HG03457 (cell line): ENCODE measurements at regions not wholly inside any gene's neighbourhood (a gene's known extent, or its start where the extent isn't known, plus 50 kb on each side); places are given as distances from the start of the nearest gene placed in this dataset.
"Not testable (repeated sequence)": the region's sequence is repeated elsewhere in the genome, so short reads cannot be mapped to it uniquely, and the experiment has no call there.

Source experiments
- ATAC-seq: cut with Tn5 transposase; IDR thresholded peaks from one replicate; pipeline ENCODE4 v1.9.1; 2021; ENCODE audit warnings: moderate number of reproducible peaks; ENCODE audit not compliant: unreplicated experiment

DNA sequence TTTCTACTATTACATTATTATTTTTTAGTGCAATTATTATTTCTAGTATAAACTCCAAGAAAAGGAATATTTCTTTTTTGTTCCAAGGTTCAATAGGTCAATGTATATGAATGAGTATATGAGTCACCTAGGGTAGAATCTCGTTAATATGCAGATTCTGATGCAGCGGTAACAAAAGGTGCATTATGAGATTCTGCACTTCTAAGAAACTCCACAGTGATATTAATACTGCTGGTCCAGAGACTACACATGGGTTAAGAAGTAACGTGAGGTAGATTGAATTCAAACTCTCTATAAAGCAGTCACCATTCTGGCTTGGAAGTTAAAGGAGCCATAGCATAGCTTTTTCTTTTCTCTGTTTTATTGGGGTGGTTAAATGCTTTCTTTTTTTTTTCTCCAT lies 596.2 kb upstream of the TBL1XR1 start:
- ATAC-seq = no peak

GRCh38 chr3:177795216-177795615 lies 597.9 kb upstream of the TBL1XR1 start:
- no peak for ATAC-seq

DNA sequence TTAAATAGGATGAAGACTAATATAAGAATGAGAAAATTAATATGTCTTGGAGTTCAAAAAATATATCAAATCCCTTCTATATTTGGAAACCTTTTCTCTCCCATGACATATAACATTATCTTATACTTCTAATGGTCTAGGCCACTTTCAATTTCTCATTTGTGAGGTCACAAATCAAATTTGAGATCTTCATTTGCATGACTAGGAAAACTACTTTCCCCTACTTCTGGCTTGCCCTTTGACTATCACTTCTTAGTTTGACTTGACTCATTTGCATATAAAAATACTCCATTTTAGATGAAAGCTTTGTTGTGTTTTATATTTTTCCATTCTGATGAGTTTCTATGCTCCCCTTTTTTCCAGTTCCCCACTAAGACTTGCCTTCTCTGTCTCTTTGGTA lies 598.6 kb upstream of the TBL1XR1 start:
- ATAC-seq = no peak

DNA sequence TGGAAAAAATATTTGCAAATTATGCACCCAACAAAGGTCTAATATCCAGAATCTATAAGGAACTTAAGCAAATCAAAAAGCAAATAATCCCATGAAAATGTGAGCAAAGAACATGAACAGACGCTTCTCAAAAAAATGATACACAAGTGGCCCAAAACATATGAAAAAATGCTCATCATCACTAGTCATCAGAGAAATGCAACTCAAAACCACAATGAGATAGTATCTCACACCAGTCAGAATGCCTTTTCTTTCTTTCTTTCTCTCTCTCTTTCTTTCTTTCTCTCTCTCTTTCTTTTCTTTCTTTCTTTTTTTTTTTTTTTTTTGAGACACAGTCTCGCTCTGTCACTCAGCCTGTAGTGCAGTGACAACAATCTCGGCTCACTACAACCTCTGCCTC lies 602.9 kb upstream of the TBL1XR1 start:
- not testable (repeated sequence) for ATAC-seq

GRCh38 chr3:177800561-177800960 lies 603.3 kb upstream of the TBL1XR1 start:
- ATAC-seq = no peak

DNA sequence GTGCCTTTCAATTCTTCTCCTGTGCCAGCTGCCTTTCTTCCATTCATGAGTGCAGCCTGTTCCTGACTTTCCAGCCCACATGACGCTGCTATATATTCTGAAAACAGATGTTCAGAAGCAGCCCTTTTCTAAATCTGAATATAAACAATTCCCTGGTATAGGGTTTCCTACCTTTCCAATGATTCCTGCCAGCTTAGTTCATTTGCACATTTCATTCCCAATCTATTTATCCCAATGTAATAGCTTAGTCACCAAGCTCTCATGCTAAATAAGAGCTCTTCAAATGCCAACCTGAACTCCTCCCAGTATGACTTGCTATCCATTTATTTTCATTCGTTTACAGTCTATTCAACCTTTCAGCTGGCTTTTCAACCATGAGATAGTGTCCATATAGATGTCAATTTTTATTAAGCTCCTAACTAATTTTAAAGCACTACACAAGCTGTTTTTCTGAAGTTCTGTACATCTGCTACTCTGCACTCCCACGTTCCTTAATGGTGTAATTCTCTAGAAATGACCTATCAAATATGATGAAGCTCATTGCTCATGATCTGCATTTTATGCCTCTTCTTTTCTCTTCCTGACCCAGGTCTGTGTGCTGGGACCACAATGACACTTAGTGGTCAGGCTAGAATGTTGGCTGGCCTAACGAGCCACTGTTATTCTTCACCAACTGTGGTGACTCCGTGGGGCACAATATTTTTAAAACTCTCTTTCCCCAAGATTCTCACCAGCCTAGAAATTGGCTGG lies 605.0 kb upstream of the TBL1XR1 start:
- ATAC-seq = no peak

DNA sequence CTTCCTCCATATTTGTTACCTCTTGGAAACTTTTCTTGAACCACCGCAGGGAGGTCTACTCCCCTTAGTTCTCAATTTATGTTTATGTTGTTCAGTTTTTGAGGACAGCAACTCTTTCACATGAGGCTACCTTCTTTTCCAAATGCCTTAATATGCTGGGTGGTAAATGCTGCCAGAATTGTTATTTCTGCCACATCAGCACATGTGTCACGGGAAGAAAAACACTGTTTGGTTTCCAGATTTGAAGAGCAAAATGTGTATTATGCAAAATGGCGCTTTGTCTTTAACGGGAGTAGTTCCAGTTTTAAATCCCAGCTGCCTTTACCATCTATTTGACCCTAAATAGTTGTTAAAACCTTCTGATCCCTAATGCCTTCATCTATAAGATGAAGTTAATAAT lies 606.2 kb upstream of the TBL1XR1 start:
- no peak for ATAC-seq

DNA sequence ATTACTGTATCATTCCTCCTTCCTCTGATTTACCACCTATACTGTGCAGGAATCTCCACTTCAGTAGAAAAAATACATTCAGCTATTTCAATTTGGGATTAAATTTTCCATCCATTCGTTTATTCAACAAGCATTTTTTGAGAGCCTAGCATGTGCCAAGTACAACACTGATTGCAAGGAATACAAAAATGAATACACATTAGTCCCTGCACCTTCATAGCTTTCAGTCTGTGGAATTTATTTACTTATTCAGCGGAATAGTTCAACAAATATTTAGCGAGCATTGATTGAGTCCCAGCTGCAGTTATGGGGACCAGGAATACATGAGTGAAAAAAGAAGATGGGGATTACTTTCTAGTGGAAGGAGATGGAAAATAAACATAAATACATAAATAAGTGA lies 606.8 kb upstream of the TBL1XR1 start:
- ATAC-seq = no peak

DNA sequence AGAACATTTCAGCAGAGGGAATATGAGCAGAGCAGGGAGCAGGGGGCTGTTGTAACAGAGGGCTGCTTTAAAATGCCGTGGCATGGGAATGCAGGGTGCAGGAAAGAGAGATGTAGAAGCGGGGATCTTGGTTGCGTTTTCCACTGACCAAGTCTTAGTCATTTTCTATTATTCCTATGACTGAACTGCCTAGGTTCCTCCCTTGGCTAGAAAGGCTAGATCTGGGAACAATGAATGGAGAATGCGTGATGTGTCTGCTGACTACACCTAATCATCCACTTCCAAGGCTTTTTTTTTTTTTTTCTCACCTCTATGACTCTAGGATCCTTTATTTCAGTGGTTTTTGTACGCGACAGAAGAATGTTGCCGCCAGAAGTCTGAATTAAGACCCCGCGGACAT lies 607.4 kb upstream of the TBL1XR1 start:
- ATAC-seq = no peak

DNA sequence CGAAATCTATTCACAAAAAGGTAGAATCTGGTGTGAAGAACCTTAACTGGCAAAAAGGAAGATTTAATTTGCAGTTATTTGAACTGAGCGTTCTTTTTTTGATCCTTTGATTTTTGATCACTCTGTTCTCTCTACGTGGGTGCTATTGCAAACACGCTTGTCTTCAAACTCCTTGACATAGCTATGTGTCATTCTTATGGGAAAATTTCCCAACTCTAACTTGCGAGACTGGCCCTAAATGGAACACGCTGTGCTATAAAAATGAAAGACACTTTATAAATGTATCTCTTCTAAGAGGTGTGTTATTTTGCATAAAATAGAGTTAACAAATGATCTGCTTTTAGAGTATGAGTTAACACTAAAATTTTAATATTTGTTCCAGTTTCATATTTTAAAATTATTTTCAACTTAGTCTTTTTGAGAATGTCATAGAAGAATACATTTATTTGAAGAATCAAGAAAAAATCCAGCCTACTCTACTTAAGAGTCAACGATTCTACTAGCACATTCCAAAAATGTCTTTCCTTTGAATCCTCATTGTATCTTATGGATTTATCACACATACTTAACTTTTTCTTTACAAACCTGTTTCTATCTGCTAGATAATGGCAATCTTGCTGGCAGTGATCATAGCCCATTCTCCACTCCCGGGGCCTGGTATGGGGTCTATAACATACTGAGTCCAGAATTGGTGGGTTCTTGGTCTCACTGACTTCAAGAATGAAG lies 610.0 kb upstream of the TBL1XR1 start:
- no peak for ATAC-seq

DNA sequence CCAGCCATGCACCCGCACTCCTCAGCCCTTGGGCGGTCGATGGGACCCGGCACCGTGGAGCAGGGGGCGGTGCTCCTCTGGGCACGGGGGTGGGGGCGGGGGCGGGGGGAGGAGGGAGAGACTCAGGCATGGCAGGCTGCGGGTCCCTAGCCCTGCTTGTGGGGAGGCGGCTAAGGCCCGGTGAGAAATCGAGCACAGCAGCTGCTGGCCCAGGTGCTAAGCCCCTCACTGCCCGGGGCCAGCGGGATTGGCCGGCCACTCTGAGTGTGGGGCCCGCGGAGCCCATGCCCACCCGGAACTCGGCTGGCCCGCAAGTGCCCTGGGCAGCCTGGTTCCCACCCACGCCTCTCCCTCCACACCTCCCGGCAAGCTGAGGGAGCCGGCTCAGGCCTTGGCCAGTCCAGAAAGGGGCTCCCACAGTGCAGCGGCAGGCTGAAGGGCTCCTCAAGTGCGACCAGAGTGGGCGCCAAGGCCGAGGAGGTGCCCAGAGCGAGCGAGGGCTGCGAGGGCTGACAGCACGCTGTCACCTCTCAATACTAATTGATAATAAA lies 611.7 kb upstream of the TBL1XR1 start:
- not testable (repeated sequence) for ATAC-seq

- ATAC-seq = no peak
Measured at GRCh38 chr3:177810162-177810623, 612.9 kb upstream of the TBL1XR1 start.

DNA sequence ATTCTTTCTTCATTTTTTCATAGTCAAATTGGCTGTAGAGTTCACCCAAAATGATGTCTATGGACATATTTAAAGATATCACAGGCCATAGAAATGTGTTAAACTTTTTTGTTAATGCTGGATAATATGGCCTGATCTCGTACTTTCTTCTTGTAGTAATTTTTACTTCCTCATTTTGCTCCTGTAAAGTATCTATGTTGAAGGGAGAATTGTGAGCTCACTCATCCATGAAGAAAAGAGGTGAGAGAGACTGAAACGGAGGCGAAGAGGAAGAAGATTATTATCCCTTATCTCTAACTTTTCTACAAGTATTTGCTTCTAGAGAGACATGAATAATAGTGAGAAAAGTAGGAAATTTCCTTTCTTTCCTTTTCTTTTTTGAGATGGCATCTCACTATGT lies 613.8 kb upstream of the TBL1XR1 start:
- ATAC-seq = no peak

DNA sequence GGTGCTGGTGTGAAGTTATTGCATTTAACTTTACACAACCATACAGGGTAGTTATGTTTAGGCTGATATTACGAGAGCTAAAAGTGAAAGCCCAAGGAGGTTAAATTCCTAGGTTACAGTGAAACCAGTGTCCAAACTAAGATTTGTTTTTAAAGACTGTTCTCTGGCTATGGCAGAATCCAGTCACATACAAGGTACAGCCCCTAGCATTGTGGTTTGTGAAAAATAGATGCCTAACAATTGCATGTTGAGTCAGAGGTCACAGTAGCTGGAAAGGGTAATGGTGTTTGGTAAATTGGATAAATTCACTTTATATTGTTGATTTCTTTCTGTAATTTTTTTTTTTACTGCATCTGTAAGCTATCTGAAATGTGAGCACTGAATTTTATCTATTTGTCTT lies 614.6 kb upstream of the TBL1XR1 start:
- ATAC-seq = no peak

- no peak for ATAC-seq
Measured at GRCh38 chr3:177812492-177812891, 615.2 kb upstream of the TBL1XR1 start.

DNA sequence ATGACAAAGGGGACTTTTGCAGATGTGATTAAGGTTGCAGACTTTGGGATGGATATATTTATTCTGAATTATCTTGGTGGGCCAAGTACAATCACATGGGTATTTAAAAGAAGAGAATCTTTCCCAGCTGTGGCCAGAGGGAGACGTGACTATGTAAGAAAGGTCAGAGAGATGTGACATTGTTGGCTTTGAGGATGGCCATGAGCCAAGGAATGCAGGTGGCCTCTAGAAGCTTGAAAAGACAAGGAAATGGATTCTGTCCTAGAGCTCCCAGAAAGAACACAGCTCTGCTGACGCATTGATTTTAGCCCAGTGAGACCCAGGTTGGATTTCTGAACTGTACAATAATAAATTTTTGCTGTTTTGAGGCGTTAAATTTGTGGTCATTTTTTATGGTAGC lies 616.0 kb upstream of the TBL1XR1 start:
- ATAC-seq = no peak

GRCh38 chr3:177816667-177817208 lies 619.5 kb upstream of the TBL1XR1 start:
- ATAC-seq = no peak

- no peak for ATAC-seq
Measured at GRCh38 chr3:177817751-177818150, 620.5 kb upstream of the TBL1XR1 start.

DNA sequence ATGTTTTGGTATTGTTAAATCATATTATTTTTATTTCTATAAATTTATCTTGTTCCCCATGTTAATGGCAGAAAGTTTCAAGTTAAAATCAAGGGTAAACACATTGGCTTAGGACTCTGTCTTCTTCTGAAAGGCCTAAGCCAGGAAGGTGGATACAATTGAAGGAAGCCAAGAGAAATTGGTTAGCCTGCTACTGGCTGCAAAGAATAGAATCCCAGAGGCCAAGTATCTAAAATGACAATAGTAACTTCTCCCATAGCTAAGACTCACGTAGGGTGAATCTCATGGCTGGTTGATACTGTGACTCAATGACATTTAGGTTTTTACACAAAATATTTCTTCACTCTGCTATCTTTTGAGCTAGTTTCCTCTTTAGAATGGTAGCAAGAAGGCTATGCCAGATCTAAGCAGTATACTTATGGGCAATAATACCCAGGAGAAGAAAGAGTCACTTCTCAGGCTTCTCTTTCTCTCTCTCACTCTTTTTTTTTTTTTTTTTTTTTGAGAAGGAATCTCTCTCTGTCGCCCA lies 621.5 kb upstream of the TBL1XR1 start:
- no peak for ATAC-seq

GRCh38 chr3:177820683-177821316 lies 623.5 kb upstream of the TBL1XR1 start:
- ATAC-seq = no peak

- no peak for ATAC-seq
Measured at GRCh38 chr3:177822681-177823096, 625.4 kb upstream of the TBL1XR1 start.
